ENCODE measurements at regions not wholly inside any gene's neighbourhood (a gene's known extent, or its start where the extent isn't known, plus 50 kb on each side); places are given as distances from the start of the nearest gene placed in this dataset.
A peak's percentile ranks its signal among the peaks of the same experiment; 100 is the strongest.

DNA sequence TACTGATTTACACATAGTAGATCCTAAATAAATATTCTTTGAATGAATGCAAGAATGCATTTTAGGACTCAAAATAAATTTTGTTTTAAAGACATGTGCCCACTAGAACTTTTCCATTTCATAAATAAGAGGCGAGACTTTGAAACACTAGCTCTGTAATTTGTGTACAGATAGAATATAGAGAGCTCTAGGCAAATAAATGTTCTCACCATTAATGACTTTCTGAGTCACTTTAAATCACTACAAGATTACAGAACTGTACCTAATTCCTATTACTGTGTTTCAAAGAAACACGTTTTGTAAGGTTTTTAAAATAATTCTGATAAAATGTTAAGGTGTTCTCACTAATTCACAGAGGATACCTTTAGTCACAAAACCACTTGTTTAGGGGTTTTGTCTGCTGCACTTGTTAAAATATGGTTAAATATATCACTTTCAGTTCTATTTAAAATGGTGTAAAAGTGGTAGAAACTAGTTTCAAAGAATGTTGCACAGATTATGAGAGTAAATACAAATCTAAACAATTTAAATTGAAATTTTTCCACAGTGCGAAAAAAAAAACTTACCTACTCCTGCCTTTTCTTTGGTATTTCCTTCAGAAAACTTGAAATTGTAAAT lies 158.7 kb upstream of the ZC3H15 start:
- TF ChIP-seq, protein P1, sequence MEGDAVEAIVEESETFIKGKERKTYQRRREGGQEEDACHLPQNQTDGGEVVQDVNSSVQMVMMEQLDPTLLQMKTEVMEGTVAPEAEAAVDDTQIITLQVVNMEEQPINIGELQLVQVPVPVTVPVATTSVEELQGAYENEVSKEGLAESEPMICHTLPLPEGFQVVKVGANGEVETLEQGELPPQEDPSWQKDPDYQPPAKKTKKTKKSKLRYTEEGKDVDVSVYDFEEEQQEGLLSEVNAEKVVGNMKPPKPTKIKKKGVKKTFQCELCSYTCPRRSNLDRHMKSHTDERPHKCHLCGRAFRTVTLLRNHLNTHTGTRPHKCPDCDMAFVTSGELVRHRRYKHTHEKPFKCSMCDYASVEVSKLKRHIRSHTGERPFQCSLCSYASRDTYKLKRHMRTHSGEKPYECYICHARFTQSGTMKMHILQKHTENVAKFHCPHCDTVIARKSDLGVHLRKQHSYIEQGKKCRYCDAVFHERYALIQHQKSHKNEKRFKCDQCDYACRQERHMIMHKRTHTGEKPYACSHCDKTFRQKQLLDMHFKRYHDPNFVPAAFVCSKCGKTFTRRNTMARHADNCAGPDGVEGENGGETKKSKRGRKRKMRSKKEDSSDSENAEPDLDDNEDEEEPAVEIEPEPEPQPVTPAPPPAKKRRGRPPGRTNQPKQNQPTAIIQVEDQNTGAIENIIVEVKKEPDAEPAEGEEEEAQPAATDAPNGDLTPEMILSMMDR (conservative IDR thresholded peaks at IDR 0.05; ENCODE audit: low read length), result no peak
- no peak for DNase-seq (ENCODE audit: low read depth)

DNA sequence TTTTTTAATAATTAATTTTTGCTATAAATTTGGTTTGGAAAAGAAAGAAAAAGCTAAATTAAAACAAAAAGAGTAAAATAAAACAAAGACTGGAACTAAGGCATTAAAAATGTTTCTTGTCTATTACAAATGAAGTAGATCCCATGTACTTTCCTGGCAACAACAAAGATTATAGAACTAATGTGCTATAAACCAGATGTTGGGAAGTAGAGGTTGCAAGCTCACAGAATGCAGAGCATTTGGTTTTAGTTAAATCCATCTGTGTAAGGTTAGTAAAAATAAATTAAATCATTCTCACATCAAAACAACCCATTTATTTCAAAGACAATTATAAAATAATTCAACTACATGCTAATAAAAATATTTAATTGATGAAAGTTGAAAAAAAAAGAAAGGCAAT lies 157.2 kb upstream of the ZC3H15 start:
- H3K4me3 ChIP-seq (ENCODE audit: low read length), result no peak overlapping the region
- DNase-seq (ENCODE audit: low read depth), result peak; percentile 65
- TF ChIP-seq, protein P1 (conservative IDR thresholded peaks at IDR 0.05; ENCODE audit: low read length), result no peak

More for the DNA sequence above, 158.7 kb upstream of the ZC3H15 start:
- H3K4me3 ChIP-seq (ENCODE audit: low read length), result no peak overlapping the region

DNA sequence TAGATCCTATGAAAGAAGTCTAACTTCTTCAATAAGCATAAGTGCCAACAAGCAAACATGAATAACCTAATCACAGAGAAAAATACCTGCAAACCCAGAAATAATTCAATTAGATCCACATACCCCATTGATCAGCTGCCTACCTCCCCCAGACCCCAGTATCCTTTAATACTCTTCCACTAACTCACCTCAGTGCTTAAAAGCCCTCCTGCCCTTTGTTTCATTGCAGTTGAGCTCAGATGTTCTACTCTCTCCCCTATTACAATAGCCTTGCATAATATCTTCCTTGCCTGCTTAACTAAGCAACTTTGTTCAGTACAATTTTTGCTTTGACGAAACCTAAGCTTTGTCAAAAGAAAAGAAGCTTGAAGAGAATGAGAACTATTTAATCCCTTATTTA lies 156.0 kb upstream of the ZC3H15 start:
- TF ChIP-seq, protein P1 (conservative IDR thresholded peaks at IDR 0.05; ENCODE audit: low read length), result no peak
- no peak for DNase-seq (ENCODE audit: low read depth)
- no peak overlapping the region for H3K4me3 ChIP-seq (ENCODE audit: low read length)

DNA sequence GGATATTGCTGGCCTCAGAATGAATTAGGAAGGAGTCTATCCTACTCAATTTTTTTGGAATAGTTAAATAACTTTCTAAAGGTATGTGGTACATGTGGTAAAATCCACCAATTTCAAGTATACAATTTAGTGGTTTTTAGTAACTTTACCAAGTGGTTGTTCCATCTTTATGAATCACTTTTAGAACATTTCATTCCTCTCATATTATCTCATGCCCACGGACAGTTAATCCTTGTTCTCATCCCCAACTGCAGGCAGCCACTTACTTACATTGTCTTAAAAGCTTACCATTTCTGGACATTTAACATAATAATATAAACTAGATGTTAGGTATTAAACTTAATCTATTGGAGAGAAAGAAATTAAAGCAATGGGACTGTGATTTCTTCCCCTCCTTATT lies 146.3 kb upstream of the ZC3H15 start:
- TF ChIP-seq, protein P1 (conservative IDR thresholded peaks at IDR 0.05; ENCODE audit: low read length), result no peak
- H3K4me3 ChIP-seq (ENCODE audit: low read length), result no peak overlapping the region
- peak; percentile 22 for DNase-seq (ENCODE audit: low read depth)

DNA sequence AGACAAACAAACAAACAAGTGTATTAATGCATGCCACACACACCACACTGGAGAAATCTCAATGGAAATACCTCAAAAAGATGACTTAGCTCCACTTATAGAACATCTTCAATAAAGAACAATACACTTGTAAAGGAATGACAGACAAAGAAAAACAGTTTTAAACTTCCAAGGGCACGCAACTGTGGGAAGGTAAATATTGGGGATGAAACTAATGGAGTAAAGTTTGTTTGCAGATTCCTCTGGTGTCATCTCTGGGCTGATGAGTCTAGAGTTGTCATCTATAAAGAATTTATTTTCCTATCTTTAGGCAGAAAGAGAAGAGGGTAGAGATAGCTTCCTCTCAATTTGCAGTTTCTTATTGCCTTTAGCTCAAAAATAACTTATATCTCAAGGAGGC lies 144.0 kb upstream of the ZC3H15 start:
- DNase-seq (ENCODE audit: low read depth), result no peak
- no peak overlapping the region for H3K4me3 ChIP-seq (ENCODE audit: low read length)
- TF ChIP-seq, protein P1 (conservative IDR thresholded peaks at IDR 0.05; ENCODE audit: low read length), result no peak

DNA sequence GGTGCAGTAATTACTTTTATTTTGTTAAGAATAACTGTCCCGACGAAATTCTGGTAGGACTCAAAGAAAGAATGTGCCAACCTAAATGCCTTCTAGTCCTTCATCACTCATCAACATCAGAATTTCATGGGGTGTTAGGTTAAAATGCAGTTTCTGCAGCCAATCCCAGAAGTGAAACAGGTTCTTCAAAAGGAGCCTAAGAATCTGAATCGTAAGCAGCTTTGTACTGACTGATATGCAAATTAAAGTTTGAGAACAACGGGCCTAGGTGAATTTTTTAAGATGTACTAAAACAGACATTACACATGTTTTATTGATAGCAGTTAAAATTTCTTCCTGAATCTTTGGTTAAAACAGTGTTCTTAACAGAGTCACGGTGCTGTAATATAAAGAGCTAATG lies 140.3 kb upstream of the ZC3H15 start:
- TF ChIP-seq, protein P1 (conservative IDR thresholded peaks at IDR 0.05; ENCODE audit: low read length), result no peak
- H3K4me3 ChIP-seq (ENCODE audit: low read length), result no peak overlapping the region
- DNase-seq (ENCODE audit: low read depth), result no peak

DNA sequence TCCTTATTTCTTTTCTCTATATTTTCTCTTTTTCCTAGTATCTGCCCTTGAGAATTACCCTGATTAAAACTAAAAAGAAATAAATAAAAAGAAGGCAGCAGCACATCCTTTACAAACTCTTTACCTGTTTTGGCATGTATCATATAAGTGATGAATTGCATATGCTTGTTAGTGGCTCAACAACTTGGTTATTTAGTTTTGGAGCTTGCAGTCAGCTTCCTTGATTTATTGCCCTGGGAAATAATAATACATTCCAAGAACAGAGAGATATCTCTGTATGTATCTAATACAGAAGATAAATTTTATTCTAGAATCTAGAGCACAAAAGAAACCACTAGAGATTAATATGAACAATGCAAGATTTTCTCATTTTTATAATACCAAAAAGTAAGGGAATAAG lies 139.8 kb upstream of the ZC3H15 start:
- no peak for DNase-seq (ENCODE audit: low read depth)
- TF ChIP-seq, protein P1 (conservative IDR thresholded peaks at IDR 0.05; ENCODE audit: low read length), result no peak
- H3K4me3 ChIP-seq (ENCODE audit: low read length), result no peak overlapping the region
